Hematopoietic multipotent progenitor cell treated with erythropoietin and hydrocortisone succinate and interleukin-3 and kit ligand, for 6 days (in vitro differentiated cells): ENCODE measurements at regions not wholly inside any gene's neighbourhood (a gene's known extent, or its start where the extent isn't known, plus 50 kb on each side); places are given as distances from the start of the nearest gene placed in this dataset.
"Not testable (repeated sequence)": the region's sequence is repeated elsewhere in the genome, so short reads cannot be mapped to it uniquely, and the experiment has no call there.

ENCODE experiments used
- DNase-seq: peaks from one replicate; pipeline ENCODE4 v3.0.0-alpha.2; 2015

DNA sequence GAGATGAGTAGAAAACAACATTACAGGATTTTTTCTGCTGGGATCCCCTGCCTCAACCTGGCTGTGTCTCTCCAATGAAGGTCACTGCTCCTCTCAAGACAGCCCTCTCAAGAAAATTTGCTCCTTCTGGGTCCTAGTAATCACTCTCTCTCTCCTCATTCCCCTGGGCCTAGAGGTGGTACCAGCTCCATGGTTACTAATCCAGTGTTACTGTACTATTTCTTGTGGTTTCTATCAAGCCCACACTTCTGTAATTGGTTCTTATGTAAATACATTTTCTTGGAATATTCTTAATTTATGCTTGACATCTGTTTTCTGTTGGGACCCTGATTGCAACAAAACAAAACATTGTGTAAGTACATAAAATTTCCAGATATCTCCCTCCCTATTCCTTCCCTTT, 123.8 kb upstream of the RORB start:
- DNase-seq = no peak

DNA sequence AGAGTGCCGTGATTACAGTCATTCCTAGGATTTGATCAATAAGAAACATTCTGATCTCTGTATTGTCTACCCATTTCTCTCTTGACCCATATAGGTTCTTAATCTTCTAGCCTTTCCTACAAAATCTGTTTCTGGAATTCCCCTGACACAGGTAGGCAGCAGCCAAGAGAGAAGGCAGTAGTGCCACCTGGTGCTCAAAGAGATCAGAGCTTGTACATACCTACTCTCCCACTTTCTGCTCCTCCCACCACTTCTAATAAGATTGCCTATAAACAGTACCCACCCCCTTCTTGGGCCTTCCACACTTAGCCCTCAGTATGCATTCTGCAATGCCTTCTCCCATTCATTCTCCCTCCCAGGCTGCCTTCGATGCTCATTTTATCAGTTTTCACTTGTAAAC, 117.4 kb upstream of the RORB start:
- DNase-seq = peak; percentile 32

DNA sequence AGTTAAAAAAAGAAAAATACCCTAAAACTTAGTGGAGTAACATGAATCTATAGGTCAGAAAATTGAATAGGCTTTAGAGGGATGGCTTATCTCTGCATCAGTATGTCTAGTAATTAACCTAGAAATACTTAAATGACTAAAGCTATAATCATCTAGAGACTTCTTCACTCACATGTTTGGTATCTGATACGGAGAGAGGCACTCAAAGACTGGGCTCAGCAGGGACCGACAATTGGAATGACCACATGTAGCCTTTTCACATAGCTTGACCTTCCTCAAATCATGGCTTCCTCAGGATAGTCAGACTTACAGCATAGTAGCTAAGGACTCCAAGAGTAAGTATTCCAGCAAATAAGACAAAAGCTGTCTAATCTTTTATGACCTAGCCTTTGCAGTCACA, 105.3 kb upstream of the RORB start:
- DNase-seq = no peak

DNA sequence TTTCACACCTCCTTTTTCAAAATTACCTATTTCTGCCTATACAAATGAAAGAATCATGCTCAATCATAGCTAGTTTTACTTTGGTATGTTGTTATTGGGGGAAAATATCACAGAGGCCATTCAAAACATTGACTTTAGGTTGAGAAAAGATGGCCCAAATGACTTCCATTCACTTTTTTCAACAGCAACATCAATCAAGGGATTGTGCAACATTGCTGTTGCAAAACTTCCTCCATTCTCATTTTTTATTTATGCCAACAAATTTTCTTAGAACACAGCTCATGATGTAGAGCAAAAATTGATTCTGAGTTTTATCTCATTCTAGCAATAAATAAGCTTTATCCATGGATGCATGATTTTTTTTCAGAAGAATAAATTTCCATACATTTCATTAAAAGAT, 93.6 kb upstream of the RORB start:
- DNase-seq = peak; percentile 2

DNA sequence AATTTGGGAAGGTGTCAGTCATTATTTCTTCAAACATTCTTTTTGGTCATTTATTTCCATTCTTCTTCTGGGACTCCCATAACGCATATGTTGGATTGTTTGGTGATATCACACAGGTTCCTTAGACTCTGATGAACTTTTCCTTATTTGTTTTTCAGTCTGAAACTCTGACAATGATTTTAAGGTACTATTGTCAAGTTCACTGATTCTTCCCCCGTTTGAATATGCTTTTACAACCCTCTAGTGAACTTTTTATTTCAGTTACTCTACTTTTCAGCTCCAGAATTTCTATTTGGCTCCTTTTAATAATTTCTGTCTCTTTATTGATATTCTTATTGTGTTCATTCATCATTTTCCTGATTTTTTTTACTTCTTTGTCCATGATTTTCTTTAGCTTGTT, 92.5 kb upstream of the RORB start:
- no peak for DNase-seq

DNA sequence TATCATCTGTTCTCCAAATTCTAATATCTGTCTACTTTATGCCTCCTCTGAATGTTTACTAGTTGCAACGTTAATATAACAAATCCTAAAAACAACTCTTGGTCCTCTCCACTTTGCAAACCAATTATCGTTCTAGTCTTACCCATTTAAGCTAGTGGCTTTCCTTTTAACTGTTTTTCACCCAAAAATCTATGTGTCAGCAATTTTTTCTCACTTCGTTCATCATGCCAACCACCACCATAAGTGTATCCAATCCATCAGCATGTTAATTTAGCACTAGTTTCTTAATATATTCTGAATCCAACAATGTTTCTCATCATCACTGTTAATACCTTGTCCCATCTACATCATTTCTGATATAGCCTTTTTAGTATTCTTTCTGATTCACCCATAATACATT, 90.0 kb upstream of the RORB start:
- no peak for DNase-seq

DNA sequence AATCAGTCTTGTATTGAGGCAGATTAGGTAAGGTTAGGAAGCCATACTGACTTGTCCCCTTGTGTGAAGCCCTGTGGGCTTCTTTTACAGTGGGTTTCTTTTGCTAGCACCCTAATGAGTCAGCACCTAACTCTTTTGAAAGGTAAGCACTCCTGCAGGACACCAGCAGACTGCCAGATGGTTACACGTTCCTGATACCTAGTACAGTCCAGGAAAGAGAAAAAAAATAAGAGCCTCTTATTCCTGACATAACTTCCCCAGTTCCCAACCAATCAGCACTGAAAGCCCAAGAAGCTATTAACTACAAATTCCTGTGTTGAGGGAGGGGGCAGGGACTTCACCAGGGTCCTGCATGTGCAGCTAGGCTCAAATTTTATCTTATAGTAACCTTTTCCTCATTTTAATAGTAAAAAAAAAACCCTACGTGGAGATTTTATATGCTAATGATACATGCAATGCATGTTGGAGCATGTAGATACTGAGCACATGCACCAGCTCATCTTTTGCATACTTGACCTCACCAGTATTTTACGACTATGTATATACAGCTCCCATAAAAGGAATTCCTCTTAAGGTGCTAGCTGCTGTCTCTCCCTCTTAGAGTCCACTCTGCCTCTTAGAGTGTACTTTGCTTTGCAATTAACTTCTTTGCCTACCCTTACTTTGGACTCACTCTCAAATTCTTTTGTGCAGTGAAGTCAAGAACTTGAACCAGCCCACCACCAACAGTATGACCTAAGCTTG, 84.7 kb upstream of the RORB start:
- no peak for DNase-seq

DNA sequence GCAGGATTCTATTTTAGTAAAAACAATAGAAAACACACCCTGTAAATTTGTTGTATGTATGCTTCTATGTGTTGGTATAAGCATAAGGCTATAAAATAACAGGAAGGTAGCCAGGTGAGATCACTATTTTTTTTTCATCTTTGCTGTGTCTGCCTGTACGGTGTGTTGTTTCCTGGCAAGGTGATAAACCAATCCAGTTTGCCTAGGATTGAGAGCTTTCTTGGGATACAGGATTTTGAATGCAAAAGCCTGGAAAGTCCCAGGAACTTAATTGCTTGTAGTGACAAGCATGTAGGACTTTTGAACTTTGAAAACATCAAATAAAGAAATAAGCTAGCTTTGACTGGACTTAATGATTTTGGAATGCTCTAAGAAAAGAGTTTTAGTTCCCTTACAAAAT, 83.3 kb upstream of the RORB start:
- DNase-seq = no peak

DNA sequence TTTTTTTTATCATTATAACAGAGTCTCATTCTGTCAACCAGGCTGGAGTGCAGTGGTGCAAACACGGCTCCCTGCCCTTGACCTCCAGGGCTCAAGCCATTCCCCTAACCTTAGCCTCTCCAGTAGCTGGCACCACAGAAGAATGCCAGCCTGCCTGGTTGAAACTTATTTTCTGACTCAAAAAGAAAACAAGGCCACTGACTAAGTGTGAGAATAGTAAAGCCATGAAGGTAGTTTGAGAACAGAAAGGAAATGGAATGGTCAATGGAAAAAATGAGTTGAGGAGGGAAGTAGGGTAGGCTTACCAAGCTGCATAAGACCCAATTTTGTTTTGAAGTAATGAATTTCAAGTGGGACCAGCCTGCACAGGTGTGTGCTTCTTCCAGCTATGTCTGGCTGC, 82.8 kb upstream of the RORB start:
- no peak for DNase-seq

DNA sequence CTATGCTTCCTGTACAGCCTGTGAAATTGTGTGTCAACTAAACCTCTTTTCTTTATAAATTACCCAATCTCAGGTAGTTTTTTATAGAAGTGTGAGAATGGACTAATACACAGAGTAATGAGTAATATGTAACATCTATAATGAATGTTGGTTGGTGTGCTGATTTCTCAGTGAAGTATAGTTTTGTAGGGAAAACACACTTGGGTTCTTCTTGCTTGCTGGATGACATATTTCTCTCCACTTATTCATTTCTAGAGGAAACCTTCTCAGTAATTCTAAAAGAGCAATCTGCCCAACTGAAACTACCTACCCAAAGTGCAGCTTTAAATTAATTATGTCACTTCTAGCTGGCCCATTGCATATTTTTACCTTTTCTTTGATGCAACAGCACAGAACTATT, 81.1 kb upstream of the RORB start:
- DNase-seq = no peak

DNA sequence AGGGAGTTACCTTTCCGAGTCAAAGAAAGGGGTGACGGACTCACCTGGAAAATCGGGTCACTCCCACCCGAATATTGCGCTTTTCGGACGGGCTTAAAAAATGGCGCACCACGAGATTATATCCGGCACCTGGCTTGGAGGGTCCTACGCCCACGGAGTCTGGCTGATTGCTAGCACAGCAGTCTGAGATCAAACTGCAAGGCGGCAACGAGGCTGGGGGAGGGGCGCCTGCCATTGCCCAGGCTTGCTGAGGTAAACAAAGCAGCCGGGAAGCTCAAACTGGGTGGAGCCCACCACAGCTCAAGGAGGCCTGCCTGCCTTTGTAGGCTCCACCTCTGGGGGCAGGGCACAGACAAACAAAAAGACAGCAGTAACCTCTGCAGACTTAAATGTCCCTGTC, 72.6 kb upstream of the RORB start:
- not testable (repeated sequence) for DNase-seq

DNA sequence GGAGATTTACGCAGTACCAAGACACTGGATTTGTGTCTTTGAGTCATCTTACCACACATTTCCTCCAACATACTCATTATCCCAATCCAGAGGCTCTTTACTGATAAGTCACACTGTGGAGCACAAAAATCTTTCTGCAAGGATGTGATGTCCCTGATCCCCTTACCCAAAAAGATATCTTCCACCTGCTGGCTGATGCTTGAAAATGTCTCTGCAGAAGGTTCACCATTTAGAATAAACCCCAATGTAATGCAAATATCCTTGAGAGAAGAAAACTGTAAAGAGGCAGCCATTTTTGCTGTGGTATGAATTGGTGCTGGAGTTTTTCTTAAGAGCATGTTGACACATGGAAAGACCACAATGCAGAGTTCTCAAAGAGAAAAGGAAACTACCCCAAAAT, 65.7 kb upstream of the RORB start:
- no peak for DNase-seq

DNA sequence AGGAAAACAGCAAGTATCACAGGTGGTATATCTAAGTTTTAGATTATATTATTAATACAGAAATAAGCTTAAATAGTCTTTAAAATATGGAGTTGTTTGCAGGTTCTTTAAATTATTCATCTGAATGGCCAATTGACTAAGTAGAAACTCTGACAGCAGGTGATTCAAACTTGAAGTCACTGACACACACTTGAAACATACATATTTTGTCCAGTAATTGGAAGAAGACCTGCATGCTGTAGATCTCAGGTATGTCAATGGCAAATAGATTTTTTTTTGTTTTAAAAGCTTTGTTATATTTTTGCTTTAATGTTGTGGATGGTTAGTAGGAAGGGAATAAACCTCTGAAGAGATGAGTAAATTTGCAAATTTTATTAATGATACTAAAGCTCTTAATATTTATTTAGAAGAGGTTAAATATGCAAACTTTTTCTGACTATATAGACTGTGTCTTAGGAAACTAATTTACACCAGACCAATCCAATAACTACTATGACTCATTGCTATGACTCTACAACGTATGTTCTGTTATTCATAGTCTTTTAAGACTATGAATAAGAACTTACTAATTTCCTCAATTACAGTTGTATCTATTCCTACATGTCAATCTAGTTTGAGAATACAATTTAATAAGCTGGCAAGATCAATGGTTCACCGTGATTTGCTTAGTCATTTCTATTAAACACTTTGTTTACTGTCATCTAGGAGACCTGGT, 53.9 kb upstream of the RORB start:
- DNase-seq = no peak

DNA sequence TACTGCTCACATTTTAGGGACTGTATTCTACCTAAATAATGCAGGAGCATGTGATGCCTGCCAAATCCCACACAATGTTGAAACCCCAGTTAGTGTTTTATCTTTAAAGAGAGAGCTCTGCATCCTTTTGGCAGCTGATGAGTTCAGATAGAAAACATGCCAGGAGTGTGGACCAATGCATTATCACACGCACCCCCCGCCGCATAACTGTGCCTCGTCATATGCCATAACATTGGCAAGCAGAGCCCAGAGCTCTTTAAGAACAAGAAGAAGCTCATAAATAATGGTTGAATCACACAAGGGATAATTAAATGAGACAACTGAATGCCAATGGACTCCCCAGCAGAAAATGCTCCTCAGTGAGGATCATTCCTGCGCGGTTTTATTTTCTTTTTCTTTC, 52.8 kb upstream of the RORB start:
- no peak for DNase-seq
